Neural progenitor cell (in vitro differentiated cells): ENCODE measurements at regions not wholly inside any gene's neighbourhood (a gene's known extent, or its start where the extent isn't known, plus 50 kb on each side); places are given as distances from the start of the nearest gene placed in this dataset.

Experiments
- CTCF ChIP-seq: fragments of 200-600 bp; sonication (generic); IDR thresholded peaks from 2 replicates; pipeline ENCODE4 v1.5.1; 2017; ENCODE audit warnings: antibody characterized with exemption, mild to moderate bottlenecking
- EZH2 ChIP-seq: fragments of 200-600 bp; sonication (generic); IDR thresholded peaks from 2 replicates; pipeline ENCODE4 v1.6.1; 2017; ENCODE audit warnings: antibody characterized with exemption, mild to moderate bottlenecking, moderate library complexity
- EZH2phosphoT487 ChIP-seq: fragments of 200-600 bp; sonication (generic); IDR thresholded peaks from 2 replicates; pipeline ENCODE4 v1.6.1; 2017; ENCODE audit warnings: antibody characterized with exemption

GRCh38 chr13:73129023-73129422 is 70.2 kb downstream of the KLF5 start:
- TF ChIP-seq CTCF (no peak), EZH2phosphoT487 (no peak), EZH2 (no peak)
